Astrocyte (in vitro differentiated cells and primary cell): ENCODE measurements at regions not wholly inside any gene's neighbourhood (a gene's known extent, or its start where the extent isn't known, plus 50 kb on each side); places are given as distances from the start of the nearest gene placed in this dataset.

Source experiments
- EZH2 ChIP-seq: IDR thresholded peaks from 2 replicates; pipeline ENCODE4 v1.6.1; 2012; ENCODE audit warnings: mild to moderate bottlenecking, low read length, inconsistent platforms; ENCODE audit not compliant: insufficient read depth
- TF ChIP-seq, protein P1 (sequence below): IDR thresholded peaks from 2 replicates; pipeline ENCODE4 v1.5.1; 2011; ENCODE audit warnings: low read depth, mild to moderate bottlenecking, inconsistent platforms, low read length, moderate library complexity; ENCODE audit not compliant: insufficient read depth

DNA sequence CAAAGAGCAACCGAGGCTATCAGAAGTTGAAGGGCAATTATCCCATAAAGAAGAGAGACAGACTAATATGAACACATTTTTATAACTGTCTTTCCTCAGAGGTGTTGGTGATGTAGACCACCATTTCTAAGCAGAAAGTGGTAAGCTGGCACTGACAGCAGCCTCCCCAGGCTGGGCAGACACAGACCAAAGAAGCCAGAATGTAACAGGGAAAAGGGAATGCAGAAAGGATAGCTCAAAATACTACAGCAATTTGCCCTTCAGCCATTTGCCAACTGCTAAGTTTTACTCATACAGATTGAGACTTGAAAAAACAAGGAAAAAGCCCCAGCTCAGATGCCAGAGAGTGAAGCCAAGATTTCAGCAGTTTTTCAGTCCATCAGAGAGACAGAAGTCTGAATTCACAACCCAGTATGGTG is 73.5 kb upstream of the ABI3BP start:
- TF ChIP-seq, protein P1, sequence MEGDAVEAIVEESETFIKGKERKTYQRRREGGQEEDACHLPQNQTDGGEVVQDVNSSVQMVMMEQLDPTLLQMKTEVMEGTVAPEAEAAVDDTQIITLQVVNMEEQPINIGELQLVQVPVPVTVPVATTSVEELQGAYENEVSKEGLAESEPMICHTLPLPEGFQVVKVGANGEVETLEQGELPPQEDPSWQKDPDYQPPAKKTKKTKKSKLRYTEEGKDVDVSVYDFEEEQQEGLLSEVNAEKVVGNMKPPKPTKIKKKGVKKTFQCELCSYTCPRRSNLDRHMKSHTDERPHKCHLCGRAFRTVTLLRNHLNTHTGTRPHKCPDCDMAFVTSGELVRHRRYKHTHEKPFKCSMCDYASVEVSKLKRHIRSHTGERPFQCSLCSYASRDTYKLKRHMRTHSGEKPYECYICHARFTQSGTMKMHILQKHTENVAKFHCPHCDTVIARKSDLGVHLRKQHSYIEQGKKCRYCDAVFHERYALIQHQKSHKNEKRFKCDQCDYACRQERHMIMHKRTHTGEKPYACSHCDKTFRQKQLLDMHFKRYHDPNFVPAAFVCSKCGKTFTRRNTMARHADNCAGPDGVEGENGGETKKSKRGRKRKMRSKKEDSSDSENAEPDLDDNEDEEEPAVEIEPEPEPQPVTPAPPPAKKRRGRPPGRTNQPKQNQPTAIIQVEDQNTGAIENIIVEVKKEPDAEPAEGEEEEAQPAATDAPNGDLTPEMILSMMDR, result no peak
- TF ChIP-seq EZH2, result no peak
